ENCODE measurements at regions not wholly inside any gene's neighbourhood (a gene's known extent, or its start where the extent isn't known, plus 50 kb on each side); places are given as distances from the start of the nearest gene placed in this dataset.

GRCh38 chr7:121474301-121474673 lies 78.2 kb upstream of the FAM3C start:
- TF ChIP-seq CTCF (IDR thresholded peaks at IDR 0.05) (no peak), POLR2A (IDR thresholded peaks at IDR 0.05) (no peak)

Measured in esophagus squamous epithelium (tissue), 4 donors.